ENCODE measurements at regions not wholly inside any gene's neighbourhood (a gene's known extent, or its start where the extent isn't known, plus 50 kb on each side); places are given as distances from the start of the nearest gene placed in this dataset.

DNA sequence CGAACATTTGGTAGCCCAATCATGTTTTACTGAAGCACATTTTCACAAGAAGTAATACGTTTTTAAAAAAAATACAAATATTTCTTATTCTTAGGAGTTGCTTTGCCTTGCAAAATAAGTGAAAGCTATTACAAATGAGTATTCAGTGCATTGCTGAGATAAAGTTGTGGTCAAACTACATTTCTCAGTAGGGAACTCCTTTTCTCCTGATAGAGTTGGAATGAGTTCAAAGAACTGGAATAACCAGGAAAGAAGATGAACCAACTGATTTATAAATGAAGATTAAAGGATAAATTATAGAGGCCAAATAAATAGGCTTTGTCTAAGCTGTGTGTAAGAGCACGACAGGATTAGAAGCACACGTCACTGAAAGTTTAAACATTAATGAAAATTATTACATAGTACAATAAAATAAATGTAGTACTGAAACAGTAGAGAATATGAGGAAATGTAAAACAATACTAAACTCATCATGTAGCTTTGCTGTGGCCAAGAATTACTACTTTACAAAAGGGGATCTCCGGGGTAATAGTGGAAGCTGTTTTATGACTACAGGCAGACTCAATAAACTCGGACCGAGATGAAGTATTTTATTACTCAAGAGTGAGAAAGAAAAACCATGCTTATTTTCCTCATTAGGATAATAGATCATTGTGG, 73.6 kb downstream of the KCNJ2 start:
- TF ChIP-seq, protein P1, sequence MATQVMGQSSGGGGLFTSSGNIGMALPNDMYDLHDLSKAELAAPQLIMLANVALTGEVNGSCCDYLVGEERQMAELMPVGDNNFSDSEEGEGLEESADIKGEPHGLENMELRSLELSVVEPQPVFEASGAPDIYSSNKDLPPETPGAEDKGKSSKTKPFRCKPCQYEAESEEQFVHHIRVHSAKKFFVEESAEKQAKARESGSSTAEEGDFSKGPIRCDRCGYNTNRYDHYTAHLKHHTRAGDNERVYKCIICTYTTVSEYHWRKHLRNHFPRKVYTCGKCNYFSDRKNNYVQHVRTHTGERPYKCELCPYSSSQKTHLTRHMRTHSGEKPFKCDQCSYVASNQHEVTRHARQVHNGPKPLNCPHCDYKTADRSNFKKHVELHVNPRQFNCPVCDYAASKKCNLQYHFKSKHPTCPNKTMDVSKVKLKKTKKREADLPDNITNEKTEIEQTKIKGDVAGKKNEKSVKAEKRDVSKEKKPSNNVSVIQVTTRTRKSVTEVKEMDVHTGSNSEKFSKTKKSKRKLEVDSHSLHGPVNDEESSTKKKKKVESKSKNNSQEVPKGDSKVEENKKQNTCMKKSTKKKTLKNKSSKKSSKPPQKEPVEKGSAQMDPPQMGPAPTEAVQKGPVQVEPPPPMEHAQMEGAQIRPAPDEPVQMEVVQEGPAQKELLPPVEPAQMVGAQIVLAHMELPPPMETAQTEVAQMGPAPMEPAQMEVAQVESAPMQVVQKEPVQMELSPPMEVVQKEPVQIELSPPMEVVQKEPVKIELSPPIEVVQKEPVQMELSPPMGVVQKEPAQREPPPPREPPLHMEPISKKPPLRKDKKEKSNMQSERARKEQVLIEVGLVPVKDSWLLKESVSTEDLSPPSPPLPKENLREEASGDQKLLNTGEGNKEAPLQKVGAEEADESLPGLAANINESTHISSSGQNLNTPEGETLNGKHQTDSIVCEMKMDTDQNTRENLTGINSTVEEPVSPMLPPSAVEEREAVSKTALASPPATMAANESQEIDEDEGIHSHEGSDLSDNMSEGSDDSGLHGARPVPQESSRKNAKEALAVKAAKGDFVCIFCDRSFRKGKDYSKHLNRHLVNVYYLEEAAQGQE (IDR thresholded peaks at IDR 0.05; ENCODE audit: unreplicated experiment): no peak
- TF ChIP-seq, protein P2, sequence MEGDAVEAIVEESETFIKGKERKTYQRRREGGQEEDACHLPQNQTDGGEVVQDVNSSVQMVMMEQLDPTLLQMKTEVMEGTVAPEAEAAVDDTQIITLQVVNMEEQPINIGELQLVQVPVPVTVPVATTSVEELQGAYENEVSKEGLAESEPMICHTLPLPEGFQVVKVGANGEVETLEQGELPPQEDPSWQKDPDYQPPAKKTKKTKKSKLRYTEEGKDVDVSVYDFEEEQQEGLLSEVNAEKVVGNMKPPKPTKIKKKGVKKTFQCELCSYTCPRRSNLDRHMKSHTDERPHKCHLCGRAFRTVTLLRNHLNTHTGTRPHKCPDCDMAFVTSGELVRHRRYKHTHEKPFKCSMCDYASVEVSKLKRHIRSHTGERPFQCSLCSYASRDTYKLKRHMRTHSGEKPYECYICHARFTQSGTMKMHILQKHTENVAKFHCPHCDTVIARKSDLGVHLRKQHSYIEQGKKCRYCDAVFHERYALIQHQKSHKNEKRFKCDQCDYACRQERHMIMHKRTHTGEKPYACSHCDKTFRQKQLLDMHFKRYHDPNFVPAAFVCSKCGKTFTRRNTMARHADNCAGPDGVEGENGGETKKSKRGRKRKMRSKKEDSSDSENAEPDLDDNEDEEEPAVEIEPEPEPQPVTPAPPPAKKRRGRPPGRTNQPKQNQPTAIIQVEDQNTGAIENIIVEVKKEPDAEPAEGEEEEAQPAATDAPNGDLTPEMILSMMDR (conservative IDR thresholded peaks at IDR 0.05; ENCODE audit: low read depth in 2 of 2): no peak
- TF ChIP-seq EZH2 (IDR thresholded peaks at IDR 0.05; ENCODE audit: low read depth, unreplicated experiment) (no peak), POLR2AphosphoS5 (IDR thresholded peaks at IDR 0.05; ENCODE audit: low read depth) (no peak), EZH2phosphoT487 (IDR thresholded peaks at IDR 0.05; ENCODE audit: unreplicated experiment) (no peak), CREB1 (CRISPR knock-in tag; IDR thresholded peaks at IDR 0.05; ENCODE audit: low read depth) (no peak), JUNB (IDR thresholded peaks at IDR 0.05; ENCODE audit: unreplicated experiment) (no peak), NANOG (IDR thresholded peaks at IDR 0.05; ENCODE audit: borderline replicate concordance) (no peak), ZNF331 (CRISPR knock-in tag; IDR thresholded peaks at IDR 0.05; ENCODE audit: low read depth) (no peak)
- TF ChIP-seq, protein P3, sequence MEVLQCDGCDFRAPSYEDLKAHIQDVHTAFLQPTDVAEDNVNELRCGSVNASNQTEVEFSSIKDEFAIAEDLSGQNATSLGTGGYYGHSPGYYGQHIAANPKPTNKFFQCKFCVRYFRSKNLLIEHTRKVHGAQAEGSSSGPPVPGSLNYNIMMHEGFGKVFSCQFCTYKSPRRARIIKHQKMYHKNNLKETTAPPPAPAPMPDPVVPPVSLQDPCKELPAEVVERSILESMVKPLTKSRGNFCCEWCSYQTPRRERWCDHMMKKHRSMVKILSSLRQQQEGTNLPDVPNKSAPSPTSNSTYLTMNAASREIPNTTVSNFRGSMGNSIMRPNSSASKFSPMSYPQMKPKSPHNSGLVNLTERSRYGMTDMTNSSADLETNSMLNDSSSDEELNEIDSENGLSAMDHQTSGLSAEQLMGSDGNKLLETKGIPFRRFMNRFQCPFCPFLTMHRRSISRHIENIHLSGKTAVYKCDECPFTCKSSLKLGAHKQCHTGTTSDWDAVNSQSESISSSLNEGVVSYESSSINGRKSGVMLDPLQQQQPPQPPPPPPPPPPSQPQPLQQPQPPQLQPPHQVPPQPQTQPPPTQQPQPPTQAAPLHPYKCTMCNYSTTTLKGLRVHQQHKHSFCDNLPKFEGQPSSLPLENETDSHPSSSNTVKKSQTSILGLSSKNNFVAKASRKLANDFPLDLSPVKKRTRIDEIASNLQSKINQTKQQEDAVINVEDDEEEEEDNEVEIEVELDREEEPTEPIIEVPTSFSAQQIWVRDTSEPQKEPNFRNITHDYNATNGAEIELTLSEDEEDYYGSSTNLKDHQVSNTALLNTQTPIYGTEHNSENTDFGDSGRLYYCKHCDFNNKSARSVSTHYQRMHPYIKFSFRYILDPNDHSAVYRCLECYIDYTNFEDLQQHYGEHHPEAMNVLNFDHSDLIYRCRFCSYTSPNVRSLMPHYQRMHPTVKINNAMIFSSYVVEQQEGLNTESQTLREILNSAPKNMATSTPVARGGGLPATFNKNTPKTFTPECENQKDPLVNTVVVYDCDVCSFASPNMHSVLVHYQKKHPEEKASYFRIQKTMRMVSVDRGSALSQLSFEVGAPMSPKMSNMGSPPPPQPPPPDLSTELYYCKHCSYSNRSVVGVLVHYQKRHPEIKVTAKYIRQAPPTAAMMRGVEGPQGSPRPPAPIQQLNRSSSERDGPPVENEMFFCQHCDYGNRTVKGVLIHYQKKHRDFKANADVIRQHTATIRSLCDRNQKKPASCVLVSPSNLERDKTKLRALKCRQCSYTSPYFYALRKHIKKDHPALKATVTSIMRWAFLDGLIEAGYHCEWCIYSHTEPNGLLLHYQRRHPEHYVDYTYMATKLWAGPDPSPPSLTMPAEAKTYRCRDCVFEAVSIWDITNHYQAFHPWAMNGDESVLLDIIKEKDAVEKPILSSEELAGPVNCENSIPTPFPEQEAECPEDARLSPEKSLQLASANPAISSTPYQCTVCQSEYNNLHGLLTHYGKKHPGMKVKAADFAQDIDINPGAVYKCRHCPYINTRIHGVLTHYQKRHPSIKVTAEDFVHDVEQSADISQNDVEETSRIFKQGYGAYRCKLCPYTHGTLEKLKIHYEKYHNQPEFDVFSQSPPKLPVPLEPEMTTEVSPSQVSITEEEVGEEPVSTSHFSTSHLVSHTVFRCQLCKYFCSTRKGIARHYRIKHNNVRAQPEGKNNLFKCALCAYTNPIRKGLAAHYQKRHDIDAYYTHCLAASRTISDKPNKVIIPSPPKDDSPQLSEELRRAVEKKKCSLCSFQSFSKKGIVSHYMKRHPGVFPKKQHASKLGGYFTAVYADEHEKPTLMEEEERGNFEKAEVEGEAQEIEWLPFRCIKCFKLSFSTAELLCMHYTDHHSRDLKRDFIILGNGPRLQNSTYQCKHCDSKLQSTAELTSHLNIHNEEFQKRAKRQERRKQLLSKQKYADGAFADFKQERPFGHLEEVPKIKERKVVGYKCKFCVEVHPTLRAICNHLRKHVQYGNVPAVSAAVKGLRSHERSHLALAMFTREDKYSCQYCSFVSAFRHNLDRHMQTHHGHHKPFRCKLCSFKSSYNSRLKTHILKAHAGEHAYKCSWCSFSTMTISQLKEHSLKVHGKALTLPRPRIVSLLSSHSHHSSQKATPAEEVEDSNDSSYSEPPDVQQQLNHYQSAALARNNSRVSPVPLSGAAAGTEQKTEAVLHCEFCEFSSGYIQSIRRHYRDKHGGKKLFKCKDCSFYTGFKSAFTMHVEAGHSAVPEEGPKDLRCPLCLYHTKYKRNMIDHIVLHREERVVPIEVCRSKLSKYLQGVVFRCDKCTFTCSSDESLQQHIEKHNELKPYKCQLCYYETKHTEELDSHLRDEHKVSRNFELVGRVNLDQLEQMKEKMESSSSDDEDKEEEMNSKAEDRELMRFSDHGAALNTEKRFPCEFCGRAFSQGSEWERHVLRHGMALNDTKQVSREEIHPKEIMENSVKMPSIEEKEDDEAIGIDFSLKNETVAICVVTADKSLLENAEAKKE (CRISPR knock-in tag; IDR thresholded peaks at IDR 0.05): no peak
- TF ChIP-seq, protein P4, sequence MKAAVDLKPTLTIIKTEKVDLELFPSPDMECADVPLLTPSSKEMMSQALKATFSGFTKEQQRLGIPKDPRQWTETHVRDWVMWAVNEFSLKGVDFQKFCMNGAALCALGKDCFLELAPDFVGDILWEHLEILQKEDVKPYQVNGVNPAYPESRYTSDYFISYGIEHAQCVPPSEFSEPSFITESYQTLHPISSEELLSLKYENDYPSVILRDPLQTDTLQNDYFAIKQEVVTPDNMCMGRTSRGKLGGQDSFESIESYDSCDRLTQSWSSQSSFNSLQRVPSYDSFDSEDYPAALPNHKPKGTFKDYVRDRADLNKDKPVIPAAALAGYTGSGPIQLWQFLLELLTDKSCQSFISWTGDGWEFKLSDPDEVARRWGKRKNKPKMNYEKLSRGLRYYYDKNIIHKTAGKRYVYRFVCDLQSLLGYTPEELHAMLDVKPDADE (IDR thresholded peaks at IDR 0.05): no peak

All from GM23338 (cell line).